Thyroid gland (tissue), 4 donors: ENCODE measurements at regions not wholly inside any gene's neighbourhood (a gene's known extent, or its start where the extent isn't known, plus 50 kb on each side); places are given as distances from the start of the nearest gene placed in this dataset.

Experiments
- DNase-seq, 2 donors: peaks; one replicate each; pipeline ENCODE4 v3.0.0-alpha.2; 2019
- H3K27ac ChIP-seq, 3 donors: fragments of 200-600 bp; sonication (generic); 1 replicate in 2 of 3; 2 replicates in 1 of 3; pipeline ENCODE4 v1.5.1; 2016 to 2019; ENCODE audit warnings: mild to moderate bottlenecking in 1 of 3, moderate library complexity in 1 of 3
- H3K27me3 ChIP-seq: fragments of 200-600 bp; sonication (generic); one replicate; pipeline ENCODE4 v1.5.1; 2019
- H3K36me3 ChIP-seq, 2 donors: fragments of 200-600 bp; sonication (generic); one replicate each; pipeline ENCODE4 v1.5.1; 2016 to 2019
- H3K4me1 ChIP-seq, 2 donors: fragments of 200-600 bp; sonication (generic); one replicate each; pipeline ENCODE4 v1.5.1; 2017 to 2019
- H3K4me3 ChIP-seq, 3 donors: fragments of 200-600 bp; sonication (generic); replicated peaks in 1 of 3; 1 replicate in 2 of 3; 2 replicates in 1 of 3; pipeline ENCODE4 v1.5.1; 2016; ENCODE audit warnings: mild to moderate bottlenecking in 1 of 3
- H3K9me3 ChIP-seq: fragments of 200-600 bp; sonication (generic); one replicate; pipeline ENCODE4 v1.5.1; 2017
- CTCF ChIP-seq, 6 experiments: fragments of 200-600 bp in 3 of 6; fragments of 450-650 bp in 3 of 6; sonication (generic) in 3 of 6; IDR thresholded peaks; one replicate each; pipeline ENCODE4 v1.5.1; 2016 to 2019; ENCODE audit warnings: antibody characterized with exemption in 6 of 6, mild to moderate bottlenecking in 2 of 6, inconsistent platforms in 1 of 6, moderate library complexity in 1 of 6
- POLR2A ChIP-seq, 2 donors: fragments of 450-650 bp; IDR thresholded peaks; one replicate each; pipeline ENCODE4 v1.6.1; 2017; ENCODE audit warnings: antibody characterized with exemption in 2 of 2, mild to moderate bottlenecking in 2 of 2, moderate library complexity in 1 of 2
- whole genome bisulfite sequencing, 2 donors: methylation state at CpG; one replicate each; pipeline ENCODE4 v1.1.5; 2017; 5-methylcytosine and 5-hydroxymethylcytosine counted together
- intact Hi-C: fragments of 100-400 bp; cut with DNase I; formaldehyde crosslinking; loops from one replicate; pipeline ENCODE4 v1.15.1; 2023

GRCh38 chr13:43988302-43988701, 108.6 kb downstream of the LACC1 start:
- Histone ChIP-seq H3K27ac (no peak overlapping the region), H3K9me3 (no peaks in the 10 kb centered on the region), H3K27me3 (no peaks in the 10 kb centered on the region), H3K4me3 (no peak overlapping the region), H3K4me1 (peaks cover 0 to 14% of the 10 kb centered on the region in 2 donors), H3K36me3 (no peaks in the 10 kb centered on the region)
- no peak for DNase-seq
- 75 to 78% methylated on average over 1 of the region's 1 CpG for WGBS, 2 donors
- intact Hi-C loops = no loop called here
- TF ChIP-seq CTCF (IDR thresholded peaks at IDR 0.05) = no peak
- no peak for TF ChIP-seq POLR2A (IDR thresholded peaks at IDR 0.05)

- no peak for DNase-seq
- Histone ChIP-seq H3K4me3 (no peak overlapping the region), H3K9me3 (no peaks in the 10 kb centered on the region), H3K27ac (no peak overlapping the region), H3K4me1 (peaks cover 0 to 14% of the 10 kb centered on the region in 2 donors), H3K36me3 (no peaks in the 10 kb centered on the region), H3K27me3 (no peaks in the 10 kb centered on the region)
- TF ChIP-seq POLR2A (IDR thresholded peaks at IDR 0.05) (no peak), CTCF (IDR thresholded peaks at IDR 0.05) (no peak)
- intact Hi-C loops = no loop called here
- WGBS, 2 donors = 89 to 93% methylated on average over 5 of the region's 5 CpGs
These were observed 110.3 kb downstream of the LACC1 start for GRCh38 chr13:43990021-43990420.

GRCh38 chr13:43990829-43991228, 111.1 kb downstream of the LACC1 start:
- 90 to 93% methylated on average over 3 of the region's 3 CpGs for WGBS, 2 donors
- DNase-seq = no peak

GRCh38 chr13:43991773-43992201, 112.1 kb downstream of the LACC1 start:
- Histone ChIP-seq H3K9me3 (no peaks in the 10 kb centered on the region), H3K4me3 (no peak overlapping the region), H3K27me3 (no peaks in the 10 kb centered on the region), H3K36me3 (no peaks in the 10 kb centered on the region), H3K27ac (no peak overlapping the region), H3K4me1 (peaks cover 0 to under 1% of the 10 kb centered on the region in 2 donors)
- intact Hi-C loops = no loop called here
- WGBS, 2 donors = 58 to 83% methylated on average over 4 of the region's 4 CpGs
- DNase-seq = no peak
- no peak for TF ChIP-seq CTCF (IDR thresholded peaks at IDR 0.05)
- no peak for TF ChIP-seq POLR2A (IDR thresholded peaks at IDR 0.05)

More at GRCh38 chr13:43990829-43991228, 111.1 kb downstream of the LACC1 start:
- Histone ChIP-seq H3K27me3 (no peaks in the 10 kb centered on the region), H3K36me3 (no peaks in the 10 kb centered on the region), H3K9me3 (no peaks in the 10 kb centered on the region), H3K4me3 (no peak overlapping the region), H3K27ac (no peak overlapping the region), H3K4me1 (peaks cover 0 to 11% of the 10 kb centered on the region in 2 donors)
- intact Hi-C loops = no loop called here
- TF ChIP-seq CTCF (IDR thresholded peaks at IDR 0.05) (no peak), POLR2A (IDR thresholded peaks at IDR 0.05) (no peak)

GRCh38 chr13:43992211-43992610, 112.5 kb downstream of the LACC1 start:
- intact Hi-C loops = no loop called here
- Histone ChIP-seq H3K4me3 (no peak overlapping the region), H3K27ac (no peak overlapping the region), H3K4me1 (no peaks in the 10 kb centered on the region), H3K27me3 (no peaks in the 10 kb centered on the region), H3K9me3 (no peaks in the 10 kb centered on the region), H3K36me3 (no peaks in the 10 kb centered on the region)
- TF ChIP-seq CTCF (IDR thresholded peaks at IDR 0.05) (no peak), POLR2A (IDR thresholded peaks at IDR 0.05) (no peak)
- 64 to 65% methylated on average over 1 of the region's 1 CpG for WGBS, 2 donors
- no peak for DNase-seq
